Embryonic facial prominence (tissue), 1 donor: ENCODE measurements at regions not wholly inside any gene's neighbourhood (a gene's known extent, or its start where the extent isn't known, plus 50 kb on each side); places are given as distances from the start of the nearest gene placed in this dataset.

Experiments used
- DNase-seq: peaks from one replicate; pipeline ENCODE4 v3.0.0-alpha.2; 2016; ENCODE audit errors: extremely low spot score

DNA sequence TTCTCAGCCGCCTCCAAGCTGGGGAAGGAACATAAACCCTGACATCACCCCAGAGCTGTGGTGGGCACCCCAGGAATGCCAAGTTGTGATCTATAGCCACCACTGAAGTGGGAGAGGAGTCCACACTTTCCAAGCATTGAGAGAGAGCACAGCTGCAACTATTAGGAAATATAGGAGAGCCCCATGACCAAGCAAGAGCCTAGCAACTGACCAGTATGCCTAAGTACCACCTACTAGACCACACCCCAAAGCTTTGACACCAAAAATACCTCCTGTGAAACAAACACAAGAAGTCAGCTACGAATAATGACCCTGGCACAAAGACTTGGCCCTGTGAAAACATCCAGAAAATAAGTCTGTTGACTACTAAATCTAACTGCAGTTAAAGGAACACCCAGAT, 804.1 kb upstream of the IGFBP3 start:
- DNase-seq: no peak

DNA sequence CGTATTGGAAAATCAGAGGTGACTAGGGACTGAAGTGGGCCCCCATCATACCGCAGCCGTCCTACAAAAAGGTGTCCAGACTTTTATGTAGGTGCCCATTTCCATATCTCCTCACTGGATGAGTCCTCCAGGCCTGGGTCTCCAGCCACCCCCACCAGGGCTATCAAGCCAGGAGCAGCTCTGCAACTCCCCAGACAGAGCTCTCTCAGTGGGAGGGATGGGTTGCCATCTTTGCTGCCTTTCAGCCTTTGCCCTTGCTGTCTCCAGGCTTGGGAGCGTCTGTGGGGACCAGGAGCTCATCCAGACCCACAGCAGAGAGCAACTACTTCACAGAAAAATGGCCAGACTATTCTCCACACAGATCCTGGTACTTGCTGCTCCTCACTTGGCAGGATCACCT, 802.7 kb upstream of the IGFBP3 start:
- no peak for DNase-seq

DNA sequence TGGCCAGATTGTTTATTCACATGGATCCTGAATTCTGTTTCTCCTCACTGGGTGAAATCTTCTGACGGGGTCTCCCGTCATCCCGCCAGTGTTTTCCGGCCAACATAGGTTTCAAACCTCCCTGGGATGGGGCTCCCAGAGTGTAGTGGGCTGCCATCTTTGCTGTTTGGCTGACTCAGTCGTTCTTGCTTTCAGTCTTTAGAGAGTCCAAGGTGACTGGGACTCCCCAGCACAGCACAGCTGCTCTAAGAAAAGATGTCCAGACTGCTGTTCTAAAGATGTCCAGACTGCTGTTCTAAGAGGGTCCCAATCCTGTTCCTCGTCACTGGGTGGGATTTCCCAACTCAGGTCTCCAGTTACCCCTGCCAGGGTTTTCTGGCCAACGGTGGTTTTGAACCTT, 801.9 kb upstream of the IGFBP3 start:
- DNase-seq: no peak

DNA sequence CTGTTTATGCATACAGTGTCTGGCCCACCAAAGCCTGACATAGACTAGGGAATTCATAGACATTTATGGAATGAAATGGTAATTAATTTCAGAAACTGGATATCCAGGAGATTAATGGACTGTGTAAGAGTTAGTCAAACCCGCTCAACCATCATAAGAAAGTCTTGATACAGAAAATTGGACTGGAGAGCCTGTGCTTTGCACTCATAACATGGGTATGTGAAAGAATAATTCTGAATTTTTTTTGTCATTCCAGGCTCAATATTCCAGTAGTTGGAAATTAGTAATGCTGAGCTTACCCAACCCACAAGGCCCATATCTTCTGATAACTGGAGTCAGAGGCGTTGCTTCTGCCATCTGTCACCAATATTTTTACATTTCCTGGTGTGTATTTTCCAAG, 799.7 kb upstream of the IGFBP3 start:
- no peak for DNase-seq

DNA sequence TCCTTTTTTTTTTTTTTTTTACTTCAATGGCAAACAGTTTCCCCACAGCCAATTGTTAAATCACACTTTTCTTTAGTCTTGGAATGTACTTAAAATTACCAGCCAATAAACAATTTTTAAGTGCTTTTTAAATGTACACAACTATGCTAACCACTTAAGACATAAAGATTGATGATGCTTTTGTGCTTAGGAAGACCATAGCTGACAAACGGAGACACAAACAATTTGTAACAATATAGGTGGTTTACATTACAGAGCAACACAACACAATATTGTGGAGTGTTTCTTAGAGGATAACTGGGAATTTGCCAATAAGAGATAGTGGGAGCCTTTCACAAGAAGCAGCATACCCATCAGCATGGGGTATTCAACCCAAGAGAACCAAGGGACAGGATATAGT, 798.5 kb upstream of the IGFBP3 start:
- DNase-seq: no peak

DNA sequence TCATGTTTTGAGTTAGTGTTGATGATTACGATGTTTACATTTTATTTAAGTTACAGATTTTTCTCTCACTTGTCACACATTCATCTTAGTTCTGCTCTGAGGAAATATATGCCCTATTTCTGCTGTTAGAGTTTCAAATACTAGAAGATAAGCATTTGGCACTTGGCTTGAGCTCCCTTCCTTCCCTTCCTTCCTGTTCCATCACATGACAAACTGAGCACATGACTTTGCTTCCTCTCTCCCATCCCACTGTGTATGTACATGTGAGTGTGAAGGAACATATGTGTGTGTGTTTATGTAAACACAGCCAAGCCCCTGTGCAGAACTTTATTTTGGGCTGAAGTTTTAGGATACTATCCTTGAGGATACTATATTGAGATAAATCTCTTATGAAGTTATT, 795.9 kb upstream of the IGFBP3 start:
- no peak for DNase-seq

DNA sequence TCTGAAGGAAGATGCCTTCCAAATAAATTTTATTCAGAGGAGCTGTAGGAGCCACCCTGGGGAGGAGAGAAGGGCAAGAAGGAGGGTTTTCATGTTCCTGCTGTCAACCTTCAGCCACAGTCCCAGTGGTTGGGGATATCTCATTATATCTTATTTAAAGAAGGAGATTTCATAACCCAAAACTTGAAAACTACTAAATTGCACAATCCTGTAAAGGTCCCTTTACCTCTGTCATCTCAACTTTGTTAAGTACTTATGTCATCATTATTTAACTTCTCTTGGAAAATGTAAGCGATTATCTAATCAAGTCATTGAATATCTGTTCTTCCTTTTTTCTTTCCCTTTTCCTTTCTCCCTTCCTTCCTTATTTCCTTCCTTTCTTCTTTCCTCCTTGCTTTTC, 794.5 kb upstream of the IGFBP3 start:
- no peak for DNase-seq

DNA sequence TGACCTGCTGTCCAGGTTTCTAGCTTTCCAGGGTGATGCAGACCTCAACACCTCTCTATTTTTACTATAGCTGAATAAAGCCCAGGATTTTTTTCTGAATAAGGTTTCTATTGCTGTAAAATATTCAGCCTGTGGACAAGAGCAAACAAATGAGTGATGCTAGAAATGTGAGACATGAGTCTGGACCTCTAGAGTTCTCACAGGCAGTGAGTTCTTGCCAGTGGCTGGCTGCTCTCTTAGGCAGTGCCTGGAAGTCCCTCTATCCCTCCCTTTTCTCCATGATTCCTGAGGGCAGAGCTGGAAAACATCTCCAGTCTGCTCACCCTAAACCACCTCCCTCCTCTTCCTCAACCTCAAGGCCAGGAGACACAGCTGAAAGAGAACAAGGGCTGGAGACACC, 793.8 kb upstream of the IGFBP3 start:
- no peak for DNase-seq

DNA sequence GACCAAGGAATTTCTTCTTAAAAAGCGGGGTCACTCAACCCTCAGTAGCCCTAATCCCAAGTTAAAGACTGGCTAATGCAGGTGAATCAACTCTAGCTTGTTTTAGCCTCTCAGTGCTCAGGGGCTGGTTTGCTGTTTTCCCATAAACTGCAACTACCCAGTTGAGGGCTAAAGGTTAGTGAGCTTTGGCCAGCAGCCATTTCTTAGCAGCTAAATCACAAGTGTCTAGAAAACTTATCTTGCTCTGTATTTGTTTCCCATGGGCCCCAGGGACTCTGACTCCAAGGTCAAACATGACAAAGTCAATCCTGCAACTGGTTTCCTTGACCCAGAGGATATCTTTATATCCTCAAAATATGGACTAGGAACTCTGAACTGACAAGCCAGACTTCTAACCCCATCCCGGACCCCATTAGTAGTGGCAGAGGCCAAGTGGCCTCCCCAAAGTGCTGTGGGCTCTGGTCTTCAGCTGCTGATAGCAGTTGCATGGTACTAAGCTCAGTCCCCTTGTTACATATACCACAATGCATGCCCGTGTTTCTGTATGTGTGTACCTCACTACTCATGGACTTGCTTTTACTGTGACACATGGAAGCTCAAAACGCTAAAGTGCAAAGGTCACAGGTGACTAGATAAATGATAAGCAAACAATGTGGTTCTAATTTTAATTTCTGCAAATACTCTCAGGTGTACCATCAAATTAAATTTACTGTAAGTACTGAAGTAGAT, 793.0 kb upstream of the IGFBP3 start:
- no peak for DNase-seq

DNA sequence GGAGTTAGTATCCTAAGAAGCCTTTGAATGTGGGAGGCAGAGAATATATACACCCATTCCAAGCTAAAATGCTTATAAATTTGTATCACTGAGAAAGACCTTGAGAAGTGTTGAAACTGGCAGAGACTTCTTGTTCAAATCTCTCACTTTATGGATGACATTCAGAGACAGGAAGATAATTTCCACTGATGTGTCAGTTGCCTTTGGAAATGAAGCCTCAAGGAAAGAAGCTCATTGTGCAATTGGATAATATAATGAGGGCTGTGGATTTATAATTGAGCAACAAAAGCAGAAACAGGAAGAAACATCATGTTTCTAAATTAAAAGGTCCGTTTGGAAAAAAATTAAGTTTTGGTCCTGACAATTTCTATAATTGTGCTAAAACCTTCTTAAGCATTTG, 789.9 kb upstream of the IGFBP3 start:
- DNase-seq: no peak

DNA sequence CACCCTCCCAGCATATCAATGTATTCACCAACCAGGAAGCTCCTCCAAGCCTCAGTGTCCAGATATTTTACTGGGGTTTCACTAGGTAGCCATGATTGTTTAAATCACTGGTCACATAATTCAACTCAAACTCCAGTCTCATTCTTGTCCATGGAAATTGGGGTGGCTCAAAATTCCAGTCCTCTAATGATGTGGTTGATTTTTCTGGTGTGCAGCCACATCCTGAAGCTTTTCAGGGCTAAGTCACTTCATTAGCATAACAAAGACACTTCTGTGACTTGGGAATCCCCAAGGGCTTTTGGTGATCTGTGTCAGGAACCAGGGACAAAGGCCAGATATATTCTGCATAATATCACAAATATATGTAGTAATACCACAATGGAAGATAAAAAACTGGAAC, 786.9 kb upstream of the IGFBP3 start:
- no peak for DNase-seq

DNA sequence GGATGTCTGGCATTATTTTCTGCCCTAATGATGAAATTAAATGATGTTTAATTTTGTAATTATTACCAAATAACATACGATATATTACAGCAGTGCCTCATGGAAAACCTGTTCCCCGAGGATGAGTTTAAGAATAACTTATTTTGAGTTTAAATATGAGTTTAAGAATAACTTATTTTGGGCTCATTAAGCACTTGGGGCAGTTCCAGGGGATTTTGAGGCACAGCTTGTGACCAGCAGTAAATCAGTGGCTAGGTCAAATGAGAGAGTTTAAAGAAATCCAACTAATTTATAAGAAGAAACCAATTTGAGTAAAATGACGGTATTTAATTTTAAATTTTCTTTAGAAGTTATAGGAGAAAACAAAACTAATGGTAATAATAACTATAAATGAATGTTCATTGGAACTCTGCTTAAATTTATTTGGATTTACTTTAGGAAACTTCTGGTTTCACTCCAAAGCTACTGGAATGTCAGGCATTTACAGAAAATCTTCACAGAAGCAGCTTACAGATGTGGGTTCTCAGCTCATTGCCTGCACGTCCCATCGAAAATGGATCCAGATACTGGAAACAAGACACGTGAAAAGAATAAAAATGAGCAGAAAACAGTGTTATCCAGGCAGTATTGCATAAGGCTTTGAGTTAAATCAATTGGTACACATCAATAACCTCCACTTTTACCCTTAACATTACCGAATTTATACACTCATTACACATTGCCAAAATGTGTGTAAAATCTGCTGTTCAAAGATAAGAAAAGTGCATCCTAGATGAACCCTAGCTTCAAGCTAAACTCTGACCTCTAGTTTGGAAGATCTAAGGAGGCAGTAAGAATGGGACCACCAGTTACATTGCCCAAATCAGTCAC, 784.5 kb upstream of the IGFBP3 start:
- DNase-seq: peak; percentile 12

DNA sequence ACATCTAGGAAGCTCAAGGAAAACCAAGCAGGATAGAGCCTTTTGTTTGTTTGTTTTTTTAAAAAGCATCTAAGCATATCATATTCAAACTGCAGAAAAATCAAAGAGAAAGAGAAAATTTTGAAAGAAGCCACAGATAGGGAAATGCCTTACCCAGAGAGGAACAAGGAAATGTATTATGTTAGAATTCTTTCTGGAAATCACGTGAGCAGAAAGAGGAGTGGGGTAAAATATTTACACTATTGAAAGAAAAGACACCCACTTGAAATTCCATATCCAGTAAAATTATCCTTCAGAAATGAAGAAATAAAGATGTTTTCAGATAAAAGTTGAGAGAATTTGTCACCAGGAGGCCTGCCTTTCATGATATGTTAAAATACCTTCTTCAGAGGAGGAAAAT, 775.7 kb upstream of the IGFBP3 start:
- no peak for DNase-seq

DNA sequence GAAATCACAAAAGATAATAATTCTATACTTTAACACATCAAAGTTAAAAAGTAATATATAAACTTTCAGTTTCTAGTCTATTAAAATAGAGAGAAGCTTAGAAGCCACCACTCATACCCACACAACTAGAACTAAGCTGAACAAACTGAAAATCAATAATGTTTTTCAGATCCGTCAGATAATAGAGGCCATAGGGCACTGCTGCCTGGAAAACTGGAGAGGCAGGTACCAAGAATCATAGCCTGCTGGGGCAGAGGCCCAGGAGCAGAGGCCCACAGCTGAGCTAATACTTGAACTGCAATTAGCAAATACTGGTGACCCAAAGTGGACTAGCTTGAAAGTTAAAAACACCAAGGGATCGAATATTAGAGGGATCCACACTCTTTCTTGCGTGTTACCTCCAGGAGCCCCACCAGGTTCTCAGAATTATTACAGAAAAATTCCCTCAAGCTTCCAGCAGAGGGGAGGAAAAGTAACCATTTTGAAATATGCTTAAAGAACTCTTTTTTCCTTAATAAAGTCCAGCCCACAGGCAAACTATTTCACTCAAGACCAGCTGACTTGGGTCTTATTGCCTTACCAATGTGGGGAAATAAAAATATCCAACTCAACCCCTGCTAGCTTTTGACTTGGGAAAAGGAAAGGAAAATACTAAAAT, 774.1 kb upstream of the IGFBP3 start:
- DNase-seq: no peak

DNA sequence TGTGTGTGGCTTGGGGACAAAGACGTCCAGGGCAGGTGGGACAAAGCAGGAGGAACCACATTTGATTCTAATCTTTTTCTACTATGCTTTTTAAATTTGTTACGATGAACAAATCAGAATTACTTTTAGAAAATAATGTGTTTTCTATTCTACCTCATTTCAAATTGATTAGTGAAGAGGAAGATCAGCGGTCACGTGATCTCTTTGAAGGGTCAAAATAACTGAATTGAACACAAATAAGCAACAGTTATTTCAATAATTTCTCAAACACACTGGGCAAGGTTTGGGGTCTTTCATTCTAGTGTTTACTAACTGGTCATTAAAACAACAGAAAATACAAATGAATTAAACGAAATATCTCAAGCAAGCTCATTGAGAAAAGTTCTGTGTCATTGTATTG, 773.0 kb upstream of the IGFBP3 start:
- no peak for DNase-seq

DNA sequence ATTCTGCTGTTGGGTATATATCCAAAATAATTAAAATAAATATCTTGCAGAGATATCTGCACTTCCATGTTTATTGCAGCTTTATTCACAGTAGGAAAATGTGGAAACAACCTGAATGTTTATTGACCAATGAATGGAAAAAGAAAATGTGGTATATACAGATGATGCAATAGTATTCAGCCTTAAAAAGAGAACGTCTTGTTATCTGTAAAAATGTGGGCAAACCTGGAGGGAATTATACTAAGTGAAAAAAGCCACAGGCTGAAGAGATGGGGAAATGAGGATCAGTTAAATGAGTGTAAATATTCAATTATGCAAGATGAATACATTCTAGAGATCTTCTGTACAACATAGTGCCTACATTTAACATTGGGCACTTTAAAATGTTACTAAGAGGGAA, 766.1 kb upstream of the IGFBP3 start:
- no peak for DNase-seq

DNA sequence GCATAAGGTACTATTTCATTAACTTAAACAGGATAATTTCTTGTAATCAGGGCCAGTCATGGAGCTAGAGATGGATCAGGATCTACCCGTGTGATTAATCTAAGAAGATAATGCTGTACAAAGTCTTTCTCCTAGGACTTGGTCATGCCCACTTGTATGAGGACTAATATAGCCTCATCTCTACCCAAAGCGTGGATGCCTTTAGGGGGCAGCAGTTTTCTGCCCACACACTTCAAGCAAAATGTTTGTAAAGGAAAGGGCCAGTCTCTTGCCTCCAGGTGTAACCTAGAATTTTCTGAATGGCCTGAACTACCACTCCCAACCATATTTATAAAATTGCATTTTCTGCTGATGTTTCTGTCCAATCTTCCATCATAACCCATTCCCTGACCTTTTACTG, 764.0 kb upstream of the IGFBP3 start:
- DNase-seq: no peak

DNA sequence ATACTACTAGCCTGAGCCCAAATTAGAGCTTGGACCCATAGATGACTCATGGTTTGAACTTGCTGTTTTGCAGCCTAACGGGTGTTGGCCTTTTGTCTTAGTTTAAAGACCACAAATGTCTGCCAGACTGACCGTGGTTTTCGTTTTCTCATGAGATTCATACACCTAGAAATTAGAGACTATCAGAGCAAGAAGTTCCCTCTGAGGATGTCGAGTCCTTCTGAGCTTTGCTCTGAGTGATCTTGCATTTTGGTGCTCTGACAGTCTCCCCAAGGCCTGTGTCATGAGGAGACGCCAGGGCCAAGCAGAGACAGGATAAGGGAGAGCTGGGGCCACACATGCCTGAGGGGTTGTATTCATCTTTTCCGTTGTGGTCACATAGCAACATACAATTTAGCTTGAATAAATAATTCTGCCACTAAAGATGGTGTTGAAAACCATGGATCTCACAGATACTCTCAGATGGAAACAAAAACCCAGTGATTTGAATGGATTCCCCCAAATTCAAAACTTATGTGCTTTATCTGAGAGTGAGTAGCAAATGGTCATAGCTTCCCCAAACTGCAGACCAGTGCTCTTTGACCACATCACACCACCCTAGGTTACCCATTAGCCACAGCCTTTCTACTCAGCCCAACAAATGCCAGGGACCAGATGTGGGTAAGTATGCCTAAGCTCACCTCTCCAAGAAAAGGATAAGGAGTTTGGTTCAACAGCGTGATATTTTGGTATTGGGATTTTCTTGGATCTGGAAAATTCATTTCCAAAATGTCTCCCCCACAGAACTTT, 762.0 kb upstream of the IGFBP3 start:
- DNase-seq: no peak

DNA sequence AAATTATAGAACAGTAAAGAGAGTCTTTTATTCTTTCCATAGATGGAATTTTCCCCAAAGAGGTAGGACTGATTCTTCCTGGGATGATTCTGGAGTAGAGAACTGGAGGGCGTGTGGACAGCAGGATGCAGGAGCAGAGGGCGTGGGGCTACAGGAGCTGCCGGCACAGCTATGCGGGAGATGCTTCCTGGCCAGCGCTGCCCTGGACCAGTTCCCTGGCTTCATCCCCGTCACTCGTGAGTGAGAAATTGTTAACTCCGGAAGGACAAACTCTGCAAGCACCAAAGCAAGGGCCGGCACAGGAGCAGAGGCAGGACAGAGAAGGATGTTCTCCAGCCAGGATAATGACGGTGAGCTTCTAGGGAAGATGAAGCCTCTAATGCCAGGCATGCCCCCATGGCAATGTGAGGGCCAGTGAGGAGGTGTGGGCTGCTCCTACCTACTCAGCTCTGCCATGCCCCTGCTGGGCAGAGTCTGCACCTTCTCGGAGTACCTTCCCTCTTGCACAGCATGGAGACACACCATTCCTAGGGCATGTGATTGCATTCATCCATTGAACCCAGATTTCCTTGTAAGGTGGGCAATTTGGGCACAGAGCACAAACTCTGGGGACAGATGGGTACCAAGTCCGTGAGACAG, 760.9 kb upstream of the IGFBP3 start:
- no peak for DNase-seq

DNA sequence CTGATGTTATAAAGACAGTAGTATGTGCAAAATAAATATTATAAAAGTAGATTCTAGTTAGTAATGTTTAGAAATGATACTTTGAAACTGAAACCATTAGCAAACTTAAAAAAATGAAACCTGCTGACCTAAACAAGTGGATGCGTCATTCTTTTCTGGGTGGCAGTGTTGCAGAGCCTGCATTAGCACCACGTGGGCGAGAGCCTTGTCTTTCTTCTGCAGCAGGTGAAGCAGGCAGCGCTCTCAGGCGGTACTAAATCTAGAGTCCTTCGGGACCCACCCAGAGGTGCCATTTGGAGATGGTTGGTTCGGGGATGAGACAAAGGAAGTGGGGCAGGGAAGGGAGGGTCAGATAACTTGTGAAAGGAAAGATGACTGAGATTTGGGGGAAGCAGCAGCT, 759.1 kb upstream of the IGFBP3 start:
- no peak for DNase-seq

DNA sequence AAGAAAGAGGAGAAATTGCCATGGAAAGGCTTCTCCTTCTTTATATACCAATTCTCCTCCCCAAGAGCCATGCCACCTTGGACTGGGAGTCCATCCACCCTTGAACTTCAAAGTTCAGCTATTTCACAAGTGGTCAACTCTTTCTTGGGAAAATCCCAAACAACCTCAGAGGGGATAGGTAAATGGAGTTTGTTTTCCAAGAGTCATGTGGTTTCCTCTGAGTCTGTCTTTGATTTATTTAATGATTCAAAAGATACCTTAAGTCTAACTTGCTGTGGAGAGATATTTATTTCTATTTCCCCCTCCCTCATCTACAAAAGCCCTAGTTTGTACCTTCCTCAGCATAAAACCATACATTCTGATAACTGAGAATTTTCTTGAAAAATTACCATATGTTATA, 758.6 kb upstream of the IGFBP3 start:
- no peak for DNase-seq

DNA sequence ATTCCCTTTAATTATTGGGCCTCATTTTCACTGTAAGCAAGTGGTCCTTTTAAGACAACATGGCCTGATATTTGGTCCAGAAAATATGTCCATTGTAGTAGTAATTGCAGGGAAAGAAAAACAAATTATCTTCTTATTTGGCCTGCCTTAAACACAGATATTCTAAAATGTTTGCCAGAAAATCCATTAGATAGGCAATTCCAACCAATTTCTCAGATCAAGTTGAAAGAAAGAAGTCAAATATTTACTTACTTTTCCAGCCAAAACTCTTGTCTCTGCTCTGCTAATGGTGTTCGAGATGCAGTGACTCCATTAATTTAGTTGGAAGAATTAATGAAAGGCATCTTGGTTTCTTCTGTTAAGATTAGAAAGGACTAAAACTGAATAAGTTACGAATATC, 757.3 kb upstream of the IGFBP3 start:
- DNase-seq: no peak
